ENCODE measurements at regions not wholly inside any gene's neighbourhood (a gene's known extent, or its start where the extent isn't known, plus 50 kb on each side); places are given as distances from the start of the nearest gene placed in this dataset.

DNA sequence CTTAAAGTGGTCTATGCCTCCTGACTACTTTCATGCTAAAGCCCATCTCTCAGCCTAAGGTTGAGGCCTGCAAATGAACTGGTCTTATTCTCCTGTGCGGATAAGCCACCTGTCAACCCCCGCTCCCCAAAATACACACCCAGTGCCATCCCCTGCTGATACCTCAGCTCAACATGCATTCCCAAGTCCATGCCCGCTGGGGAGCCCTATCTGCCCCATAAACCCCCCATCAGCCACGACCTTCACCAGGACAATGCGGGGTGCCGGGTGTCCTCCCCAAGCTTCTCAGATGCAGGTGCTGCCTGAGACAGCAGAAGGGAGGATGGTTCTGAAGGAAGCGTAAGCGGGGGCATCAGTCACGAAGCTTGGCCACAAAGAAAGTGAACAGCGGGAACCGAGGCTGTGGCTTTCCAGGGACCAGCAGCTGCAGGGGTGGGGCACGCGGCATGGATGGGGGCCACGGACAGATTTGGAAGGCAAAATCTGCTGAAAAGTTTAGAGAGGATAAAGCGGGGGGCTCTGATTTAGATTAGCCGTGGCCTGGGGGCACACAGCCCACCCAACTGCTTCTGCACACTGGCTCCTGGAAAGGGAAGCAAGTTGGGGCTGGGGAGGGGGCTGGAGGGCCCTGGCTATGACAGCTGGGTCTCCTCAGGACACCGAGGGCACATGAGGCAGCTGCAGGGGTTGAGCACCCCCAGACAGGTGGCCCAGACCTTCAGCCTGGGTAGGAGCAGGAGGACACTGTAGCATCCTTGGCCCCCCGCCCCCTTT lies 1391.9 kb downstream of the TBC1D22A start:
- no peak overlapping the region for H3K4me3 Mint-ChIP-seq
- no peaks in the 10 kb centered on the region for H3K4me1 Mint-ChIP-seq
- H3K27me3 Mint-ChIP-seq: no peaks in the 10 kb centered on the region
- no peak overlapping the region for H3K27ac Mint-ChIP-seq
- ATAC-seq: no peak
- DNase-seq: no peak
- peaks cover 0 to 5% of the 10 kb centered on the region in 2 donors for H3K9me3 Mint-ChIP-seq

- ATAC-seq (no peak), DNase-seq (no peak)
- peaks cover 0 to 5% of the 10 kb centered on the region in 2 donors for H3K9me3 Mint-ChIP-seq
- H3K4me1 Mint-ChIP-seq: no peaks in the 10 kb centered on the region
- no peak overlapping the region for H3K27ac Mint-ChIP-seq
- no peaks in the 10 kb centered on the region for H3K27me3 Mint-ChIP-seq
- no peak overlapping the region for H3K4me3 Mint-ChIP-seq
Observed at GRCh38 chr22:48153726-48154125, 1391.3 kb downstream of the TBC1D22A start.

GRCh38 chr22:48152916-48153315 lies 1390.5 kb downstream of the TBC1D22A start:
- no peaks in the 10 kb centered on the region for H3K4me1 Mint-ChIP-seq
- no peak overlapping the region for H3K4me3 Mint-ChIP-seq
- H3K27me3 Mint-ChIP-seq: no peaks in the 10 kb centered on the region
- ATAC-seq: no peak
- peaks cover 0 to 5% of the 10 kb centered on the region in 2 donors for H3K9me3 Mint-ChIP-seq
- H3K27ac Mint-ChIP-seq: no peak overlapping the region
- DNase-seq: no peak

DNA sequence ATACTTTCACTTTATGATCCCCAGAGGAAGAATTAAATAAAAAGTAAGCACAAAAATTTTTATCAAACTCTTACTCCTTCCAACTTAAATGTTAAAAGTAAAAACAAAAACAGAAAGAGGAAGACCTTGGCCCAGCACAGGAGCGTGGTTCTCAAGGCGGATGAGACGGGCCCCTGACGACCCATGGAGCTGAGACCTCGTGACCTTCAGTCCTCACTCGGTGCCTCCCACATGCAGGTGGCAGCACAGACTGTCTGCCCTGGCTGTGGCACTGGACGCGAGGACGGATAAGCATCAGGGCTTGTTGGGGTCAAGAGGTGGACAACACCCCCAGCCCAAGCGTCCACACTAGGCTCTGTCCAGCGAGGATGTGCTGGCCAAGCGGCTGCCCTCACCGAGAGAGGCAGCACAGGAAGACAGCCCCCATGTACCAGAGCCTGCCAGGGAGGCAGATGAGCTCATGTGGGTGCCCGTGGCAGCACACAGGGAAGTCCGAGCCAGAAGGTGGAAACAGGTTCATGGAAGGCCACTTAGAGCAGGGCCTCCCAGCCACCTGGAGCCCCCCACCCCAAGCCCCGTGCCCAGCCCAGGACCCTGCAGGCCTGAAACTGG lies 1389.8 kb downstream of the TBC1D22A start:
- ATAC-seq (no peak), DNase-seq (no peak)
- H3K27me3 Mint-ChIP-seq: peaks cover under 1% of the 10 kb centered on the region
- H3K4me1 Mint-ChIP-seq: no peaks in the 10 kb centered on the region
- peak overlapping the region in 1 of 2 donors; percentile 25 for H3K27ac Mint-ChIP-seq
- H3K4me3 Mint-ChIP-seq: no peak overlapping the region
- peaks cover 0 to 5% of the 10 kb centered on the region in 2 donors for H3K9me3 Mint-ChIP-seq

DNA sequence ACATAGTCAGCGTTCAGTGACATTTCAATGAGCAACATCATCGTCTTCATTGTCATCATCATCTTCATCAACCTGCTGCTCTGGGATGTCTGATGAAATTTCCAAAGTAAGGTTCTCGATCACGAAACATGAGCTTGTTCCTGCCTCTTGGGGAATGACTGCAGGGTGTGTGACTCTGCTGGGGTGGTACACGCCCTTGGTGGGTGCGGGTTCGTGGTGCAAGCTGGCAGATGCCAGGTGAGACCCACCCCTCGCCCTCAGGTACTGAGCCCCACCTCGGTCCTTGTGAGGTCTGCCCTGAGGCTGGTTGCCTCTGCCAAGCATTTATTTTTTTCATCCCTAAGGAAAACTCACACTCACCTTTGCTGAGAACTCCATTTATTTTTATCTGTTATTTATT lies 1389.2 kb downstream of the TBC1D22A start:
- no peak overlapping the region for H3K4me3 Mint-ChIP-seq
- DNase-seq (no peak), ATAC-seq (no peak)
- H3K27ac Mint-ChIP-seq: no peak overlapping the region
- H3K9me3 Mint-ChIP-seq: no peaks in the 10 kb centered on the region
- H3K27me3 Mint-ChIP-seq: peaks cover 7% of the 10 kb centered on the region
- H3K4me1 Mint-ChIP-seq: no peaks in the 10 kb centered on the region

DNA sequence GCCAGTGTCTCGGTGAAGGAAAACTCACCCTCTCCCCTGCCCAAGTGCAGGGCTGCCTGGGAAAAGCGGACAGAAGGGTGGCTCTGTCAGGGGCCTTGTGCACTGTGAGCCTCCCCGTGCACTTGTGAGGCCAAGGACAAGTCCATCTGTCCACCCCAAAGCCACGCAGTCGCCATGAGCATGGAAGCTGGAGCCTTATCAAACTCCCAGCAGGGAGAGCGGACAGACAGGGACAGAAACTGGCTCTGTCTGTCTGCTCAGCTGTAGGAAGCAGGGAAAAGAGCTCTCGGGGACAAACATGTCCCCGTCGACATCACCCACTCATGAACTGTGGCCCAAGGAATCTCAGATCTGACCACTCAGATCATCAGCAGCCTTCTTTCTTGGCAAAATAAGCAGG lies 1385.4 kb downstream of the TBC1D22A start:
- DNase-seq (no peak), ATAC-seq (no peak)
- Mint-ChIP-seq H3K9me3 (no peaks in the 10 kb centered on the region), H3K27ac (no peak overlapping the region), H3K27me3 (peaks cover 36% of the 10 kb centered on the region), H3K4me3 (no peak overlapping the region), H3K4me1 (peaks cover 6% of the 10 kb centered on the region)

DNA sequence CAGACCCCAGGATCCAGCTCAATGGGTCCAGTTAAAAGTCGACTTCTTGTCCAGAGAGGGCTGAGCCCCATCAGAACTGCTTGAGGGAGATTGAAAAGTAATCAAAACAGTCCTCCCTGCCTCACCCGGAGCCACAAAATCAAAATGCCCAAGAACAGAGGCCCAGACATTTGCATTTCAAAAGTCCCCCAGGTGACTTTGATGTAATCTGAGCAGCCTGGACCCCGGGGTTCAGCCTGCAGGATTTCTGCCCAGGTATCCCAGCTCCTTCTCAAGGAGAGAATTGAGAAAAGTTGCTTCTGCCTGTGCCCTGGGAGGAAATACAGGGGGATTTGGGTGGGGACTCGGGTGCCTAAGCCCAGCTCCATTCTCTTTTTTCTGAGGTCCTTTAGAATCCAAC lies 1385.0 kb downstream of the TBC1D22A start:
- Mint-ChIP-seq H3K9me3 (no peaks in the 10 kb centered on the region), H3K27me3 (peaks cover 36% of the 10 kb centered on the region), H3K4me1 (peaks cover 6% of the 10 kb centered on the region)

DNA sequence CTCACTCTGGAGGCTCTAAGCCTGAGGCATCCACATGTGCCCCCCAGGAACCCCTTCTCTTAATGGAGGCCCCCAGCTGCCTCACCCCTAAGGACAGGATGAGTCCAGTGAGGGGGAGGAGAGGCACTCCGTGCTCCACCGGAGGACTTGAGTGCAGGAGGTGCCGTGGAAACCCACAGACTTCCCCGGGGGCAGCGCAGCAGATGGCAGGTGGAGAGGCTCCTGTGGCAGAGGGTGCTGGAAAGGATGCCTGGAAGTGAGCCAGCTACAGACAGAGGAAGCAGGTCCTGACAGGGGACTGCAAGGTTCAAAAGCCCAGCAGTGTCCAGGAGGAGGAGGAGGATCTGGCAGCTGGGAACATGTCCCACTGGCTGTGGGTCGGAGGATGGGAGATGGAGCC lies 1384.0 kb downstream of the TBC1D22A start:
- no peak overlapping the region for H3K4me3 Mint-ChIP-seq
- H3K27ac Mint-ChIP-seq: no peak overlapping the region
- H3K4me1 Mint-ChIP-seq: peaks cover 6% of the 10 kb centered on the region
- no peaks in the 10 kb centered on the region for H3K9me3 Mint-ChIP-seq
- ATAC-seq (no peak), DNase-seq (no peak)
- H3K27me3 Mint-ChIP-seq: peaks cover 36% of the 10 kb centered on the region

More for the DNA sequence above, 1385.0 kb downstream of the TBC1D22A start:
- H3K4me3 Mint-ChIP-seq: no peak overlapping the region
- no peak overlapping the region for H3K27ac Mint-ChIP-seq
- no peak for DNase-seq
- no peak for ATAC-seq

- Mint-ChIP-seq H3K27ac (no peak overlapping the region), H3K4me1 (peaks cover 6% of the 10 kb centered on the region), H3K27me3 (peaks cover 36% of the 10 kb centered on the region), H3K4me3 (no peak overlapping the region), H3K9me3 (no peaks in the 10 kb centered on the region)
- DNase-seq (no peak), ATAC-seq (no peak)
Observed at GRCh38 chr22:48145738-48146137, 1383.3 kb downstream of the TBC1D22A start.

DNA sequence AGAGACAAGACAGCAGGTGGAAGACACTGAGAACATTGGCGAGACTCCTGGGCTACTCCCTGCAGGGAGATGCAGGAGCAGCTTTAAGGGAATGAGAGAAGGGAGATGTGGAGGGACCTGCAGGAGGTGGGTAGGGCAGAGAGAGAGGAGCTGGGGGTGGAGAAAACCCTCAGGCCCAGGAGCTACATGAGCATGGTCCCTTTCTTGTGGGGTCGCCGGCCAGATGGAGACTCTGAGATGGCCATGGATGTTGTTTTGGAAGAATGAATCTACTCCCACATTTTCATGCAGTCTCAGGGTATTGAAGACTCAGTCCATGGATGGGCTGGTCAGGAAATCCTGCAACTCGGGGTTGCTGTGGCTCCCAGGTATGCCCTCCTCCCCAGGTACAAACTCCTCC lies 1381.9 kb downstream of the TBC1D22A start:
- no peaks in the 10 kb centered on the region for H3K9me3 Mint-ChIP-seq
- H3K27ac Mint-ChIP-seq: peak overlapping the region; percentile 52 to 90
- peaks cover 36% of the 10 kb centered on the region for H3K27me3 Mint-ChIP-seq
- H3K4me3 Mint-ChIP-seq: no peak overlapping the region
- H3K4me1 Mint-ChIP-seq: peaks cover 7% of the 10 kb centered on the region
- no peak for DNase-seq
- no peak for ATAC-seq

DNA sequence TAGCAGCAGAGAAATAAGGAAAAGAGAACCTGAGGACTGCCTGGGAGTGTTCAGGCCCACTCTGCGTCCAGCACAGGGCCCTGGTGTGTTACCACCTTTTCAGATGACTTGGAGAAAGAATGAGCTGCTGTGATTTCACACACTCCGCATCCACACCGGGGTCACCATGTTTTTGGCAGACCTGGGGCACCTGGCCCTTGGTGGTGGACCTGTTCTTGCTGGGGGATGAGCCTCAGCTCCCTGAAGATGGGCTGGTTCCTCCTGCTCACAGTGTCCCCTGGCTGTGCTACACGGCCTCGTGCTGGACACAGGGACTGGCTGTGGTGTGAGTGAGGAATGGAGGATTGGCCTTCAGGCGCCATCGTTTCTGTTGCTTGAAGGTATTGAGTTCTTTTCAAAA lies 1381.4 kb downstream of the TBC1D22A start:
- ATAC-seq (no peak), DNase-seq (no peak)
- Mint-ChIP-seq H3K9me3 (no peaks in the 10 kb centered on the region), H3K4me1 (peaks cover 12% of the 10 kb centered on the region), H3K27me3 (peaks cover 36% of the 10 kb centered on the region), H3K4me3 (no peak overlapping the region), H3K27ac (peak overlapping the region; percentile 52 to 90)

DNA sequence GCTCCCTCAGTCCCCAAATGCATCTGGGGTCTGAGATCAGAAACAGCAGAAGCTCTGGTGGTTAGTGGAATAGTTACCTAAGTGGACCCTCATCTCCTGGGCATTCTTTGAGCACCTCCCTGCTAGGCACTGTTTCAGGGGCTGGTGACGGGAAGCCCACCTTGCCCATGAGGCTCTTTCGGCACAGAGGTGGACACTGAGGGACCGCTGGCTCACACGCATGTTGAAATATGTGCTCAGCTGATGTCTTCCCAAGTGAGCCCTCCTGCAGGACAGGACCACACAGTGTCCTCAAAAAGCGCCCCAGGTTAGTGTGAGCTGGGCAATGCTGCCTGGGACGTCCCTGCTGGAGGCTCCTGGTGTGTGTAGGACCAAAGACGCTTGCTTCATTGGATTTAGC lies 1379.9 kb downstream of the TBC1D22A start:
- Mint-ChIP-seq H3K27ac (no peak overlapping the region), H3K27me3 (peaks cover 36% of the 10 kb centered on the region), H3K9me3 (no peaks in the 10 kb centered on the region), H3K4me3 (no peak overlapping the region), H3K4me1 (peaks cover 18% of the 10 kb centered on the region)
- DNase-seq (no peak), ATAC-seq (no peak)

- H3K27ac Mint-ChIP-seq: no peak overlapping the region
- DNase-seq (no peak), ATAC-seq (no peak)
- peaks cover 18% of the 10 kb centered on the region for H3K4me1 Mint-ChIP-seq
- no peak overlapping the region for H3K4me3 Mint-ChIP-seq
- H3K9me3 Mint-ChIP-seq: no peaks in the 10 kb centered on the region
- peaks cover 25% of the 10 kb centered on the region for H3K27me3 Mint-ChIP-seq
Observed at GRCh38 chr22:48141301-48141700, 1378.9 kb downstream of the TBC1D22A start.

- no peak for DNase-seq
- no peaks in the 10 kb centered on the region for H3K9me3 Mint-ChIP-seq
- H3K4me1 Mint-ChIP-seq: peaks cover 12% of the 10 kb centered on the region
- peak overlapping the region in 1 of 2 donors; percentile 24 for H3K27ac Mint-ChIP-seq
- ATAC-seq: no peak
- no peak overlapping the region for H3K4me3 Mint-ChIP-seq
- H3K27me3 Mint-ChIP-seq: peaks cover 16% of the 10 kb centered on the region
Observed at GRCh38 chr22:48140261-48140813, 1377.9 kb downstream of the TBC1D22A start.

DNA sequence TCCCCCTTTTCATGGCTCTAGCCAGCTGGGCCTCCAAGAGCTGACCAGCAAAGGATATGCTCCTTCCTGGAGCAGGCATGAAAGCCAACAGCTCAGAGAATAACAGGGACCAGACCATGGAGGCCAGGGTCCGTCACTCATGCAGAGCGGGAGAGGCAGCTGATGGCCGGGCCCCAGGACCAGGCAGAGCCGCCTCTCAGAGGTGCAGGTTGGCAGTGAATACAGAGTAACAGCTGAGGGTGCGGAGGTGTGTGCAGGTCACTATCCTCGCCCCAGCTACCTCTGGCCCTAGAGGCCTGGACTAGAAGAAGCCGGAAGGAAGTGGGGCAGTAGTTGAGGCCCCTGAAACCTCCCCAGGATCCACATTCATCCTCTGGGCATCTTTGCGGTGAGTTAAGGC lies 1377.3 kb downstream of the TBC1D22A start:
- no peak for DNase-seq
- Mint-ChIP-seq H3K27ac (no peak overlapping the region), H3K4me3 (no peak overlapping the region), H3K27me3 (peaks cover 10% of the 10 kb centered on the region), H3K9me3 (no peaks in the 10 kb centered on the region), H3K4me1 (peaks cover 12% of the 10 kb centered on the region)
- no peak for ATAC-seq

DNA sequence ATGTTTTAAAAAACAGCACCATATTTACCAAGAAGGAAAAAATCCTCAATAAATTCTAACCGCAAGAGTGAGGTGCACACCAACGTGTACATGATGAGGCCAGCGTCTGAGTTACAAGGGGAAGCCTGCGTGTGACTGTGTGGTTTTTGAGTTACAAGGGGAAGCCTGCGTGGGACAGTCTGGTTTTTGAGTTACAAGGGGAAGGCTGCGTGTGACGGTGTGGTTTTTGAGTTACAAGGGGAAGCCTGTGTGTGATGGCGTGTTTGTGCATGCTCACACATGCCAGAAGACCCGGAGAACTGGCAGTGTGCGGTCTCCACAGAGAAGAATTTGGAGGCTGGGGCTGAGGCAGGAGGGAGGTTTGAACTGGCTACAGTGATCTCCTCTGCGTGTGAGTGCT lies 1376.4 kb downstream of the TBC1D22A start:
- Mint-ChIP-seq H3K27me3 (peaks cover 1% of the 10 kb centered on the region), H3K27ac (peak overlapping the region; percentile 28 to 54), H3K9me3 (no peaks in the 10 kb centered on the region), H3K4me3 (no peak overlapping the region), H3K4me1 (peaks cover 12% of the 10 kb centered on the region)
- DNase-seq: no peak
- no peak for ATAC-seq

All from stimulated activated naive CD8-positive, alpha-beta T cell treated with anti-CD3 and anti-CD28 coated beads, Interleukin-15, amount 100 ng/mL, for 72 hours (primary cell).